ENCODE measurements at regions not wholly inside any gene's neighbourhood (a gene's known extent, or its start where the extent isn't known, plus 50 kb on each side); places are given as distances from the start of the nearest gene placed in this dataset.

DNA sequence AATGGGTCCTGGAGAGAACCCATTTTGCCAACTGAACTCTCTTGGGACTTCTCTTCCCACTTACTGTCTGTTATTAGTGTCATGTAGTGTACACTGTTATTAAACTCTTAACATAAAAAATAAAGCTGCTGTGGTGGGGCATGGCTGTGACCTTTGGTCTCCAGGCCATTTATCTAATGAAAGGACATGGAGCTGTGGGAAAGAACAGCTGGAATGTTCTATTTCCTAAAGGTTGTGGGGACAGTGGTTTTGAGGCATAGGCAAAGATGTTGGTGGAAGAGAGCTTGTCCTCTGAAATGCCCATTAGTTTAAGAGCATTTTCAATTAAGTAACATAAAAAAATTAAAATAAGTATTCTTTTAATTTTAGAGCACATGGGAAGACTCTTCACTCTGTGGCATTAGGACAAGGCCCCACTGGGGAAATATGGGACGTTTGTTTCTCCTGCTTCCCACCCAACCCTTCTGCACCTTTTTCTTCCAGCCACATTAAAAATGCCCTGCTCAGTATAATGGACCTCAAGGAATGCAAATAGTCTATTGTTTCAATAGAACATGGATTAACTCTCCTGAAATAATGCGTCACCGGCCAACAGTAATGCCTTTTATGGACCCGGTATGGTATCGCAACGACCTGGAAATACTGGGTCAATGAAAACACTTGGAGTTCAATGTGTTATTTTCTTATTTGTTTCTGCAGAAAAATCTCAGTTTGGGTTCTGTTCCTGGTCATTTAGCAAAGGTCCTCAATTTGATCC is 149.6 kb downstream of the BUB3 start:
- TF ChIP-seq POLR2A (IDR thresholded peaks at IDR 0.05) (no peak), POLR2AphosphoS5 (IDR thresholded peaks at IDR 0.05) (no peak)
- TF ChIP-seq, protein P1, sequence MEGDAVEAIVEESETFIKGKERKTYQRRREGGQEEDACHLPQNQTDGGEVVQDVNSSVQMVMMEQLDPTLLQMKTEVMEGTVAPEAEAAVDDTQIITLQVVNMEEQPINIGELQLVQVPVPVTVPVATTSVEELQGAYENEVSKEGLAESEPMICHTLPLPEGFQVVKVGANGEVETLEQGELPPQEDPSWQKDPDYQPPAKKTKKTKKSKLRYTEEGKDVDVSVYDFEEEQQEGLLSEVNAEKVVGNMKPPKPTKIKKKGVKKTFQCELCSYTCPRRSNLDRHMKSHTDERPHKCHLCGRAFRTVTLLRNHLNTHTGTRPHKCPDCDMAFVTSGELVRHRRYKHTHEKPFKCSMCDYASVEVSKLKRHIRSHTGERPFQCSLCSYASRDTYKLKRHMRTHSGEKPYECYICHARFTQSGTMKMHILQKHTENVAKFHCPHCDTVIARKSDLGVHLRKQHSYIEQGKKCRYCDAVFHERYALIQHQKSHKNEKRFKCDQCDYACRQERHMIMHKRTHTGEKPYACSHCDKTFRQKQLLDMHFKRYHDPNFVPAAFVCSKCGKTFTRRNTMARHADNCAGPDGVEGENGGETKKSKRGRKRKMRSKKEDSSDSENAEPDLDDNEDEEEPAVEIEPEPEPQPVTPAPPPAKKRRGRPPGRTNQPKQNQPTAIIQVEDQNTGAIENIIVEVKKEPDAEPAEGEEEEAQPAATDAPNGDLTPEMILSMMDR (IDR thresholded peaks at IDR 0.05), result no peak
- Histone ChIP-seq H3K27me3 (replicated peaks; ENCODE audit: insufficient read depth) (peaks cover 2% of the 10 kb centered on the region), H3K4me1 (replicated peaks) (no peaks in the 10 kb centered on the region), H3K36me3 (no peaks in the 10 kb centered on the region), H3K9me3 (no peaks in the 10 kb centered on the region), H3K4me3 (no peak overlapping the region), H3K27ac (no peak overlapping the region)
- no peak for DNase-seq (ENCODE audit: low spot score)
- WGBS, result 80% methylated on average over 6 of the region's 6 CpGs
- intact Hi-C loops (cut with DNase I), result no loop called here

DNA sequence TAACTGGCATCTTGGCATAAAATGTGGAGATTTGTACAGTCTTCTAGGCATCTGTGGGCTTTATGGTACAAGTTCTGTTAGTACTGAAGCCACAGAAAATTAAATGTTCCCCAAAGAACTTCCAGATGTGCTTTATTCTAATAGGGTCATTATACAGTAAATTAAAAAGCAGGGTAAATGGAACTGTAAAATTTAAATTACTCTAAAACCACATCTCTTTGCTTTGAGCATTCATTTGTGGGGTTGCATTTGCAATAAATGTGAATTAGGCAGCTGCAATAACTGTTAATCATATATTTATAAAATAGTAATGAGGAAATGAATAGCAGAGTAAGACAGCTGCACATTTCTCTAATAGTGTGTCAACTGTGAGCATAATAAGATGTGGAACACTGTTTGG is 151.5 kb downstream of the BUB3 start:
- H3K27me3 ChIP-seq (replicated peaks; ENCODE audit: insufficient read depth), result peaks cover 2% of the 10 kb centered on the region
- H3K36me3 ChIP-seq, result no peaks in the 10 kb centered on the region
- H3K9me3 ChIP-seq, result no peaks in the 10 kb centered on the region
- H3K4me1 ChIP-seq (replicated peaks), result no peaks in the 10 kb centered on the region
- TF ChIP-seq POLR2AphosphoS5 (IDR thresholded peaks at IDR 0.05) (no peak), POLR2A (IDR thresholded peaks at IDR 0.05) (no peak)
- TF ChIP-seq, protein P1 (IDR thresholded peaks at IDR 0.05), result no peak
- DNase-seq (ENCODE audit: low spot score), result no peak
- H3K27ac ChIP-seq, result no peak overlapping the region
- intact Hi-C loops (cut with DNase I), result no loop called here
- H3K4me3 ChIP-seq, result no peak overlapping the region

DNA sequence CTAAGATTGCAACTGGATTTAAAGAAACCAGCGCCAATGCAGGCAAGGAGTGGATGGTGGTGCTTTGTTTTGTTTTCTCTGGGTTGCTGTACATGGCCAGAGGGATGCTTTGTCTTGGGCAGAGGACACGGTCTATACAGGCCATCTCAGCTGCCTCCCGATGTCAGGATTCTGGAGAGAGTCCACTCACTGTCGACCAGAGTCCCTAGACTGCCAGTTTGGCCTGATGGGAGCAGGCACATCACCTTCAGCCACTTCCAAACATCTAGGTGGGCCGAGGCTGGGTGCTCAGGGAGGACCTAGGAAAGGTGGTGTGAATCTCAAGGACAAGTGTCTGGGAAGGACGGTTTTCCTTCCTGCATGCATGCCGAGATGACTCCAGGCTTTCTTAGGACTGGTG is 152.1 kb downstream of the BUB3 start:
- H3K4me3 ChIP-seq, result no peak overlapping the region
- H3K27me3 ChIP-seq (replicated peaks; ENCODE audit: insufficient read depth), result peaks cover 2% of the 10 kb centered on the region
- H3K36me3 ChIP-seq, result no peaks in the 10 kb centered on the region
- no peaks in the 10 kb centered on the region for H3K4me1 ChIP-seq (replicated peaks)
- H3K9me3 ChIP-seq, result no peaks in the 10 kb centered on the region
- TF ChIP-seq POLR2A (IDR thresholded peaks at IDR 0.05) (no peak), POLR2AphosphoS5 (IDR thresholded peaks at IDR 0.05) (no peak)
- TF ChIP-seq, protein P1 (IDR thresholded peaks at IDR 0.05), result no peak
- H3K27ac ChIP-seq, result no peak overlapping the region
- 95% methylated on average over 7 of the region's 7 CpGs for WGBS
- no peak for DNase-seq (ENCODE audit: low spot score)
- intact Hi-C loops (cut with DNase I), result no loop called here

DNA sequence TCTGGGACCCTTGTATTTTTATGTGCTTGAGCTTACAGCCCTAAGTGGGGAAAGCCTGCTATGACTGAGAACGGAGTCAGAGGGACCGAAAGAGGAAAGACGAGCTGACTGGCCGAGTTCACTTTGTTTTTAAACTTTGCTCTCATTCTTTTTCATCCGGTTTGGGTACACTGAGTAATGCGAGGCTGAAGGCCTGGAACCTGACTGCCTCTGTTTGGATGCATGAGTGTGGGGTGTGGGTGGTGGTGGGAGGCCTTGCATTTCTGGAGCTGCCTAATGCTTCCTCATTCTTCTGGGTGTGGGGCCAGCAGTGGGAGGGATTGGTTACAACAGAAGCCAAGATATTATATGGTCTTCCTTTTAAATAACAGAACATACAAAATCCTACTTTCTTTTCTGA is 155.5 kb downstream of the BUB3 start:
- DNase-seq (ENCODE audit: low spot score), result no peak
- intact Hi-C loops (cut with DNase I), result no loop called here
- Histone ChIP-seq H3K36me3 (no peaks in the 10 kb centered on the region), H3K4me1 (replicated peaks) (no peaks in the 10 kb centered on the region), H3K9me3 (no peaks in the 10 kb centered on the region), H3K4me3 (no peak overlapping the region), H3K27me3 (replicated peaks; ENCODE audit: insufficient read depth) (peaks cover 2% of the 10 kb centered on the region), H3K27ac (no peak overlapping the region)
- TF ChIP-seq, protein P1 (IDR thresholded peaks at IDR 0.05), result no peak
- TF ChIP-seq POLR2AphosphoS5 (IDR thresholded peaks at IDR 0.05) (no peak), POLR2A (IDR thresholded peaks at IDR 0.05) (no peak)
- WGBS, result 74% methylated on average over 6 of the region's 6 CpGs

DNA sequence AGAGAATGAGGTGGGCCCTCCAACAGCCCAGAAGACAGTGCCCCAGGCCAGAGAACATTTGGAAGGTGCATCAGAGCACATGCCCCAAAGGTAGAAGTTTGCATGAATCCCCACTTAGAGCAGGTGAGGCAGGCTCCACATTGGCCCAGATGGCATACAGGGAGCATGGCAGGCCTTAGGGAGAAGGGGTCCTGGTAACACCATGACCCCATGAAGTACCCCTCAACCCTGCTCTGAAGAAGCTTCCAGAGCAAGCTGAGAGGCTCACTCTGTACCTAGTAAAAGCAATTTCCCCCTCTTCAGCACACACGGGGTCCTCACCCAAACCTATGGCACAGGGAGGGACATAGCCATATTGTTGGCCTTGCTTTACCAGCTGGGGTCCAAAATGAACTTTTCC is 162.6 kb downstream of the BUB3 start:
- intact Hi-C loops (cut with DNase I), result no loop called here
- DNase-seq (ENCODE audit: low spot score), result no peak
- 91% methylated on average over 1 of the region's 1 CpG for WGBS
- H3K27ac ChIP-seq, result no peak overlapping the region
- H3K4me1 ChIP-seq (replicated peaks), result no peaks in the 10 kb centered on the region
- no peaks in the 10 kb centered on the region for H3K36me3 ChIP-seq
- TF ChIP-seq POLR2A (IDR thresholded peaks at IDR 0.05) (no peak), POLR2AphosphoS5 (IDR thresholded peaks at IDR 0.05) (no peak)
- TF ChIP-seq, protein P1 (IDR thresholded peaks at IDR 0.05), result no peak
- H3K27me3 ChIP-seq (replicated peaks; ENCODE audit: insufficient read depth), result no peaks in the 10 kb centered on the region
- H3K4me3 ChIP-seq, result no peak overlapping the region
- H3K9me3 ChIP-seq, result no peaks in the 10 kb centered on the region
